ENCODE measurements at regions not wholly inside any gene's neighbourhood (a gene's known extent, or its start where the extent isn't known, plus 50 kb on each side); places are given as distances from the start of the nearest gene placed in this dataset.

DNA sequence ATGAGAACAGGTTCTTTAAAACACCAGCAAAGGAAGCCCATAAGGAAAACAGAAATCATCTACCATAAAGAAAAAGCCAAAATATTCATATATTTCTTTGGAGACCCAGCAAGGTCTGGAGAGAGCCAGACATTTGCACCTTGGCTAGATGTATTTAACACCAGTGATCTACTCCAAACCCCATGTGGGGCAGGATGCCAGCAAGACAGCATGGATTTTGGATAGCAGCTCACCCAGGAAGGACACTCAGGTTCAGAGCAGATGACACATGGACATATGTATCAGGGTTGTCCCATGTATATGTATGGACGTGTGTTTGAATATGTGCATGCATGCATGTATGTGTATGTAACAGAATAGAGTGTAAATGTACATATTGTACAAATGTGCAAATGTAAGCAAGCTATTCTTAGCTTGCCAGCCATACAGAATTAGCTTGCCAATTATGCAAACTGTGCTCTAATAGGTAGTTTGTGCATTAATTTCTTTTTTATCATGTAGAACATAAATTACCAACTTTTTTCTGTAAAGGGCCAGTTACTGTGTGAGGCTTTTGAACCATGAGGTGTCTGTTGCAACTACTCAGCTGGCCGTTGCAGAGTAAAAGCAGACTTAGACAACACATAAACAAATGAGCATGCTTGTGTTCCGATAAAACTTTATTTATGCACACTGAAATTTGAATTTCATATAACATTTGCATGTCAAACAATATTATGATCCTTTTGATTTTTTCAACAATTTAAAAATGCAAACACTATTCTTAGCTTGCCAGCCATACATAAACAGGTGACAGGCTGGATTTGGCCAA, 73.5 kb upstream of the KAZN start:
- DNase-seq (ENCODE audit: low spot score), result no peak

DNA sequence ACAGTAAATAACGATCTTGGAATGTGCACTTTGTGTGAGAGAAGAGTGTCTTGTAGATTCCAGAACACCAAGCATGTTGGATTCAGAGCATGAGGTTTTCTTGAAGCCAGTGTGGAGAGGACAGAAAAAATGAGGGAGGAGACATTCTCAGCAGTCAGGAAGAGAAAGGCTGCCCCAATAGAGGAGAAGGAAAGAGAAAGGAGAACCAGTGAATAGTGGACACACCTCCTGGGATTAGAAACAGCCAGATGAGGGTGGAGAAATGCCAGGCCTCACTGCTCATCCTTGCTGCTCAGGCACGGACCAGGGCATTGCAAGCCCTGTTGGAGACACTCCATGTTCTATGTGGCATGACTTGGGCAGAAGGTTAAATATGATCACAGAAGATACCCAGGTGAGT, 69.0 kb upstream of the KAZN start:
- DNase-seq (ENCODE audit: low spot score), result no peak

- DNase-seq (ENCODE audit: low spot score), result no peak
Observed at GRCh38 chr1:14531519-14531918, 67.0 kb upstream of the KAZN start.

GRCh38 chr1:14535619-14536355, 62.7 kb upstream of the KAZN start:
- no peak for DNase-seq (ENCODE audit: low spot score)

DNA sequence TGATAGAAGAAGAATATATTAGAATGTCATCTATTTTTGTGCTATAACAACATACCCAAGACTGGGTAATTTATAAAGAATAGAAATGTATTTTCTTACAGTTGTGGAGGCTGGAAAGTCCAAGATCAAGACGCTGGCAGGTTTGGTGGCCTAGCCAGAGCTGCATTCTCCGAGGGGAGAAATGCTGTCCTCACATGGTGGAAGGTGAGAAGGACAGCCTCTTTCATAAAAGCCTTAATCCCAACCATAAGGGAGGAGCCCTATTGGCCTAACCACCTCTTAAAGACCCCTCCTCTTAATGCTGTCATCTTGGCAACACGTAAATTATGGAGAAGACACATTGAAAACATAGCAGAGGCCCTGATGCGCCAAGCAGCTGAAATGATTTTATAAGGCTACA, 60.1 kb upstream of the KAZN start:
- no peak for DNase-seq (ENCODE audit: low spot score)

GRCh38 chr1:14539309-14539708, 59.2 kb upstream of the KAZN start:
- no peak for DNase-seq (ENCODE audit: low spot score)

- no peak for DNase-seq (ENCODE audit: low spot score)
Observed at GRCh38 chr1:14539953-14540563, 58.4 kb upstream of the KAZN start.

DNA sequence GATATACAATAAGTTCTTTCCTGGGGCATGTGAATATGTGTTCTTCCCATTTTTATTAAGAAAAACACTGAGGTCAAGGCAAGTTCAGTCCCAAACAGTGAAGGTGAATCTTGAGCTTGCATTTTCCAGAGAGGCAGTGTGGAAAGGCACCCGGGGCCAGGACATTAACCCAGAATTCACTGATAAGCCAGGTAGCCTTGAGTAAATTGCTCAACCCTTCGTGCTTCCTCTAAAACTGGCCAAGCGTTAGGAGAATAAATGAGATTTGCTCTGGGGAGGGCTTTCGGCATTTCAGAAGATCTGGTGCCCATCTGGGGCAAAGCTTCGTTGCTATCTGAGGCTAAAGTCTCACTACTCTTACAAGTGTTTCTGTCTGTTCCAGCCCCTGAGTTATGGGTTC, 57.1 kb upstream of the KAZN start:
- no peak for DNase-seq (ENCODE audit: low spot score)

DNA sequence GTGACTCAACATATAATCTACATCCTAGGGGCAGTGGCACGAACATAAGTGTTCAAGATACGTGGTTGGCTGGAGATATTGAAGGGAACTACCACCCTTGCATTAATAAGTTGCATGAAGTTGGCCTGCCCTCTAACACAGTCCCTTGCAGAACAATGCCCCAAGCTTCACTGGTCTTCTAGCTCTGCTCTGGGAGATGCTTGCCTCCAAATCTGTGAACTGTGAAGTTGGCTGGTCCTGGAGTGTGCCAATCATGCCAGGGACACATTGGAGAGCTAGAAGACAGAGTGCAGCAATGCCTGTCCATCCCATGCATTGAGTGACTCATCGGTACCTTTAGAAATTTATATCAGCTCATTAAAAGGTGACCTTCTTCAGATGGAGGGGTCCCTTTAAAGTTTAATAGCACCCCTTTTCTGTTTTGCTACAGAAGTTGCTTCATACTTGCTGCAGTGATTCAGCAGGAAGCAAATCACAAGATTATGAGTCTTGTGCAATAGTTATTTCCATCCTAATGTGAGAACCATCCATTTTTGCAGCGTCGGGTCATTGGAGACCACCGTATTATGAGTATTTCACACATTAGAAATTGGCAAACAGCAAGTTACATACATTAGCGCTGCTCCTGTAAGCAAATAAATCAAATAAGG, 55.2 kb upstream of the KAZN start:
- DNase-seq (ENCODE audit: low spot score), result no peak

- DNase-seq (ENCODE audit: low spot score), result no peak
Observed at GRCh38 chr1:14544319-14544718, 54.2 kb upstream of the KAZN start.

- DNase-seq (ENCODE audit: low spot score), result no peak
Observed at GRCh38 chr1:14545422-14546025, 53.0 kb upstream of the KAZN start.

DNA sequence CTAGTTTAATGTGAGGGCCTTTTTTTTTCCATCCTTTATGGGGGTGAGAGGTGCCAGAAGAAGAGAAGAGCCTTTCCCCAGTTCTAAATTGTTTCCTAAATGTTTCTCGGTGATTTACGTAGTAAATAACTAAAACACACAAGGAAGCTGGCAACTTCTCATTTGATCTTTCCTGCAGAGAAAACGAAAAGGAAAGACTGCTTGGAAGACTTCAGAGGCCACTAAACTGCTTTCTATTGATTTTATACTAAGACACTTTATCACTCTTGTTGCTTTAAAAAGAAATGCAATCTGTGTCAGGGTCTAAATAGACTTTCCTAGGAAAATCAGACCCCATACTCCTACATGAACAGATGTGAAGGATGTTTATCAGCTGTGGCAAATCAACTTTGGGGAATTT, 52.1 kb upstream of the KAZN start:
- DNase-seq (ENCODE audit: low spot score), result no peak
